Activated CD4-positive, alpha-beta memory T cell treated with anti-CD3 and anti-CD28 coated beads, Interleukin-2, amount 10 ng/mL, durations not matched to agents 7 days and 5 days (primary cell): ENCODE measurements at regions not wholly inside any gene's neighbourhood (a gene's known extent, or its start where the extent isn't known, plus 50 kb on each side); places are given as distances from the start of the nearest gene placed in this dataset.

Experiments used
- CTCF ChIA-PET: fragments of 350-600 bp; sonication (Branson Sonifier 250); formaldehyde crosslinking; loops from one replicate; lab custom pipeline; 2021; ENCODE audit warnings: antibody characterized with exemption, inconsistent platforms; lab: Charles Lee
- POLR2A ChIA-PET: fragments of 350-600 bp; sonication (Branson Sonifier 250); formaldehyde crosslinking; loops from one replicate; lab custom pipeline; 2021; ENCODE audit warnings: antibody characterized with exemption; lab: Charles Lee
- DNase-seq: peaks from one replicate; pipeline ENCODE4 v3.0.0-alpha.2; 2020
- H3K27ac Mint-ChIP-seq: one replicate; pipeline ENCODE4 v1.8.0; 2021; ENCODE audit warnings: mild to moderate bottlenecking, mixed read lengths
- H3K27me3 Mint-ChIP-seq: one replicate; pipeline ENCODE4 v1.8.0; 2021; ENCODE audit warnings: mixed read lengths
- H3K36me3 Mint-ChIP-seq: one replicate; pipeline ENCODE4 v1.8.0; 2021; ENCODE audit warnings: low read depth, mixed read lengths
- H3K4me1 Mint-ChIP-seq: one replicate; pipeline ENCODE4 v1.8.0; 2021; ENCODE audit warnings: mixed read lengths
- H3K4me3 Mint-ChIP-seq: one replicate; pipeline ENCODE4 v1.8.0; 2021; ENCODE audit warnings: mild to moderate bottlenecking, mixed read lengths
- H3K9me3 Mint-ChIP-seq: one replicate; pipeline ENCODE4 v1.8.0; 2021; ENCODE audit warnings: mixed read lengths

GRCh38 chr1:168454211-168454815, 89.5 kb downstream of the XCL2 start:
- no peak for DNase-seq
- H3K27ac Mint-ChIP-seq: no peak overlapping the region
- H3K9me3 Mint-ChIP-seq: peaks cover 23% of the 10 kb centered on the region
- ChIA-PET CTCF (interaction anchor here (0.9 to 1.7 kb wide), 4 partner anchors 8 to 111 kb away, joined by 3 to 4 read pairs (median 3); no protein-coding TSS in a partner anchor), POLR2A (interaction anchor here (1.2 to 1.5 kb wide), 2 partner anchors 9 to 11 kb away, joined by 3 to 4 read pairs; no protein-coding TSS in a partner anchor)
- H3K4me1 Mint-ChIP-seq: peaks cover 21% of the 10 kb centered on the region
- H3K4me3 Mint-ChIP-seq: no peak overlapping the region
- peaks cover 20% of the 10 kb centered on the region for H3K36me3 Mint-ChIP-seq
- no peaks in the 10 kb centered on the region for H3K27me3 Mint-ChIP-seq

- Mint-ChIP-seq H3K9me3 (peaks cover 19% of the 10 kb centered on the region), H3K27me3 (no peaks in the 10 kb centered on the region), H3K36me3 (peaks cover 14% of the 10 kb centered on the region), H3K27ac (no peak overlapping the region), H3K4me1 (peaks cover 20% of the 10 kb centered on the region), H3K4me3 (no peak overlapping the region)
- ChIA-PET CTCF (interaction anchor here (0.8 to 1.8 kb wide), 5 partner anchors 9 to 110 kb away, joined by 3 to 5 read pairs (median 3); no protein-coding TSS in a partner anchor), POLR2A (interaction anchor here (1.1 to 1.5 kb wide), 3 partner anchors 8 to 10 kb away, joined by 3 to 4 read pairs (median 3); no protein-coding TSS in a partner anchor)
- no peak for DNase-seq
Measured at GRCh38 chr1:168453056-168453455, 90.7 kb downstream of the XCL2 start.

GRCh38 chr1:168452329-168452728, 91.5 kb downstream of the XCL2 start:
- DNase-seq: no peak
- CTCF ChIA-PET: interaction anchor here (1.8 kb wide), 1 partner anchor 13 kb away, joined by 5 read pairs; no protein-coding TSS in a partner anchor
- POLR2A ChIA-PET: interaction anchor here (1.1 kb wide), 1 partner anchor 8 kb away, joined by 3 read pairs; no protein-coding TSS in a partner anchor
- Mint-ChIP-seq H3K9me3 (peaks cover 17% of the 10 kb centered on the region), H3K4me1 (peaks cover 13% of the 10 kb centered on the region), H3K4me3 (no peak overlapping the region), H3K36me3 (peaks cover 13% of the 10 kb centered on the region), H3K27me3 (no peaks in the 10 kb centered on the region), H3K27ac (no peak overlapping the region)

- Mint-ChIP-seq H3K36me3 (peaks cover 15% of the 10 kb centered on the region), H3K4me3 (no peak overlapping the region), H3K4me1 (peaks cover 38% of the 10 kb centered on the region), H3K9me3 (peaks cover 13% of the 10 kb centered on the region), H3K27me3 (no peaks in the 10 kb centered on the region), H3K27ac (no peak overlapping the region)
- CTCF ChIA-PET: interaction anchor here (1.3 to 2.9 kb wide), 3 partner anchors 105 to 156 kb away, joined by 7 to 18 read pairs (median 9); no protein-coding TSS in a partner anchor
- POLR2A ChIA-PET: interaction anchor here (1.4 kb wide), 1 partner anchor 9 kb away, joined by 3 read pairs; no protein-coding TSS in a partner anchor
- no peak for DNase-seq
Measured at GRCh38 chr1:168447871-168448270, 95.9 kb downstream of the XCL2 start.

GRCh38 chr1:168446081-168446480, 97.7 kb downstream of the XCL2 start:
- ChIA-PET CTCF (interaction anchor here (0.9 to 2.9 kb wide), 3 partner anchors 9 to 104 kb away, joined by 3 to 18 read pairs (median 5); no protein-coding TSS in a partner anchor), POLR2A (interaction anchor here (1.2 to 2.4 kb wide), 3 partner anchors 20 to 89 kb away, joined by 3 to 11 read pairs (median 3); no protein-coding TSS in a partner anchor)
- H3K27ac Mint-ChIP-seq: no peak overlapping the region
- H3K36me3 Mint-ChIP-seq: peaks cover 4% of the 10 kb centered on the region
- H3K9me3 Mint-ChIP-seq: peaks cover 2% of the 10 kb centered on the region
- no peak overlapping the region for H3K4me3 Mint-ChIP-seq
- no peaks in the 10 kb centered on the region for H3K27me3 Mint-ChIP-seq
- H3K4me1 Mint-ChIP-seq: peaks cover 39% of the 10 kb centered on the region
- DNase-seq: no peak

GRCh38 chr1:168443899-168444298, 99.9 kb downstream of the XCL2 start:
- Mint-ChIP-seq H3K27ac (peak overlapping the region; percentile 79), H3K36me3 (peaks cover 4% of the 10 kb centered on the region), H3K4me1 (peaks cover 56% of the 10 kb centered on the region), H3K4me3 (no peak overlapping the region), H3K9me3 (no peaks in the 10 kb centered on the region), H3K27me3 (no peaks in the 10 kb centered on the region)
- peak; percentile 67 for DNase-seq
- CTCF ChIA-PET: interaction anchor here (0.7 to 13.6 kb wide), 8 partner anchors 10 to 904 kb away, joined by 3 to 272 read pairs (median 4); no protein-coding TSS in a partner anchor
- POLR2A ChIA-PET: interaction anchor here (0.8 to 3.3 kb wide), 14 partner anchors 9 to 102 kb away, joined by 3 to 15 read pairs (median 6); no protein-coding TSS in a partner anchor

GRCh38 chr1:168443356-168443755, 100.4 kb downstream of the XCL2 start:
- H3K36me3 Mint-ChIP-seq: peaks cover 4% of the 10 kb centered on the region
- H3K27ac Mint-ChIP-seq: peak overlapping the region; percentile 79
- POLR2A ChIA-PET: interaction anchor here (0.9 to 3.3 kb wide), 12 partner anchors 10 to 101 kb away, joined by 3 to 15 read pairs (median 6); no protein-coding TSS in a partner anchor
- peaks cover 1% of the 10 kb centered on the region for H3K27me3 Mint-ChIP-seq
- no peak for DNase-seq
- H3K9me3 Mint-ChIP-seq: no peaks in the 10 kb centered on the region
- CTCF ChIA-PET: interaction anchor here (0.7 to 13.6 kb wide), 7 partner anchors 25 to 905 kb away, joined by 3 to 272 read pairs (median 5); no protein-coding TSS in a partner anchor
- no peak overlapping the region for H3K4me3 Mint-ChIP-seq
- H3K4me1 Mint-ChIP-seq: peaks cover 61% of the 10 kb centered on the region

GRCh38 chr1:168442931-168443330, 100.9 kb downstream of the XCL2 start:
- CTCF ChIA-PET: interaction anchor here (0.7 to 13.6 kb wide), 6 partner anchors 26 to 905 kb away, joined by 3 to 272 read pairs (median 6); no protein-coding TSS in a partner anchor
- no peak overlapping the region for H3K4me3 Mint-ChIP-seq
- peaks cover 2% of the 10 kb centered on the region for H3K27me3 Mint-ChIP-seq
- POLR2A ChIA-PET: interaction anchor here (1.1 to 3.3 kb wide), 9 partner anchors 11 to 101 kb away, joined by 3 to 11 read pairs (median 7); no protein-coding TSS in a partner anchor
- H3K36me3 Mint-ChIP-seq: peaks cover 4% of the 10 kb centered on the region
- no peaks in the 10 kb centered on the region for H3K9me3 Mint-ChIP-seq
- no peak overlapping the region for H3K27ac Mint-ChIP-seq
- peaks cover 65% of the 10 kb centered on the region for H3K4me1 Mint-ChIP-seq
- no peak for DNase-seq

GRCh38 chr1:168441745-168442144, 102.1 kb downstream of the XCL2 start:
- Mint-ChIP-seq H3K4me3 (no peak overlapping the region), H3K27me3 (peaks cover 2% of the 10 kb centered on the region), H3K36me3 (peaks cover 4% of the 10 kb centered on the region), H3K4me1 (peaks cover 65% of the 10 kb centered on the region), H3K27ac (no peak overlapping the region), H3K9me3 (no peaks in the 10 kb centered on the region)
- no peak for DNase-seq
- CTCF ChIA-PET: interaction anchor here (0.9 to 13.6 kb wide), 8 partner anchors 7 to 907 kb away, joined by 3 to 272 read pairs (median 4); no protein-coding TSS in a partner anchor
- POLR2A ChIA-PET: interaction anchor here (0.6 to 1.8 kb wide), 2 partner anchors 27 to 94 kb away, joined by 3 to 8 read pairs; no protein-coding TSS in a partner anchor

GRCh38 chr1:168439456-168440375, 104.1 kb downstream of the XCL2 start:
- Mint-ChIP-seq H3K27ac (peak overlapping the region; percentile 63), H3K36me3 (peaks cover 1% of the 10 kb centered on the region), H3K4me1 (peaks cover 50% of the 10 kb centered on the region), H3K27me3 (peaks cover 2% of the 10 kb centered on the region), H3K9me3 (no peaks in the 10 kb centered on the region), H3K4me3 (peak overlapping the region; percentile 64)
- ChIA-PET POLR2A (interaction anchor here (0.6 to 2.9 kb wide), 11 partner anchors 18 to 907 kb away, joined by 3 to 25 read pairs (median 4); no protein-coding TSS in a partner anchor), CTCF (interaction anchor here (0.6 to 13.6 kb wide), 34 partner anchors 9 to 908 kb away, joined by 3 to 272 read pairs (median 5); no protein-coding TSS in a partner anchor)
- peak; percentile 88 for DNase-seq

GRCh38 chr1:168438626-168439025, 105.2 kb downstream of the XCL2 start:
- Mint-ChIP-seq H3K27ac (no peak overlapping the region), H3K9me3 (no peaks in the 10 kb centered on the region), H3K4me1 (peaks cover 40% of the 10 kb centered on the region), H3K27me3 (peaks cover 2% of the 10 kb centered on the region), H3K4me3 (no peak overlapping the region), H3K36me3 (no peaks in the 10 kb centered on the region)
- ChIA-PET POLR2A (interaction anchor here (1.0 to 2.9 kb wide), 6 partner anchors 16 to 165 kb away, joined by 3 to 25 read pairs (median 5); no protein-coding TSS in a partner anchor), CTCF (interaction anchor here (1.0 to 13.6 kb wide), 18 partner anchors 9 to 909 kb away, joined by 3 to 272 read pairs (median 8); no protein-coding TSS in a partner anchor)
- DNase-seq: no peak
